GM12878 (cell line): ENCODE measurements at regions not wholly inside any gene's neighbourhood (a gene's known extent, or its start where the extent isn't known, plus 50 kb on each side); places are given as distances from the start of the nearest gene placed in this dataset.

ENCODE experiments used
- ATAC-seq: fragments of 200-7000 bp; cut with Tn5 transposase; 3 replicates; pipeline ENCODE4 v1.9.1; 2020; ENCODE audit warnings: mild to moderate bottlenecking, moderate library complexity
- BruUV-seq: library from RNA; stranded (reverse); fragments of 400-500 nt; replicated peaks from 2 replicates; lab custom pipeline; 2021; lab: Mats Ljungman, UMichigan
- CTCF ChIA-PET: fragments of 300-600 bp; sonication (Branson Sonifier 250); formaldehyde crosslinking; extraction: SDS; loops from one replicate; lab custom pipeline; 2021; ENCODE audit warnings: inconsistent platforms; lab: Yijun Ruan, JAX
- POLR2A ChIA-PET: fragments of 350-600 bp; formaldehyde crosslinking; extraction: SDS; loops from one replicate; lab custom pipeline; 2021; ENCODE audit warnings: inconsistent platforms; lab: Charles Lee
- RAD21 ChIA-PET: fragments of 300-600 bp; sonication (Branson Sonifier 250); formaldehyde crosslinking; loops from one replicate; lab custom pipeline; 2023; ENCODE audit warnings: antibody characterized with exemption; ENCODE audit not compliant: unreplicated experiment; lab: Charles Lee
- SMC1A ChIA-PET: fragments of 300-600 bp; sonication (Branson Sonifier 250); formaldehyde crosslinking; loops from one replicate; lab custom pipeline; 2023; ENCODE audit not compliant: unreplicated experiment, uncharacterized antibody; lab: Charles Lee
- DNase-seq: peaks from one replicate; pipeline ENCODE4 v3.0.0-alpha.2; 2011; ENCODE audit warnings: low read depth, low spot score
- FAIRE-seq: peaks from 3 replicates; lab custom pipeline; 2011; peaks lifted over from hg19 to GRCh38; lab: Jason Lieb, UNC
- H2AFZ ChIP-seq: 2 replicates; pipeline ENCODE4 v1.6.0; 2011; ENCODE audit warnings: low read depth, low read length, control low read depth; ENCODE audit not compliant: control insufficient read depth
- H3K27ac ChIP-seq: 2 replicates; pipeline ENCODE4 v1.5.1; 2011; ENCODE audit warnings: control low read depth; ENCODE audit not compliant: control insufficient read depth, insufficient read depth
- H3K27me3 ChIP-seq, 2 experiments: replicated peaks in 1 of 2; 2 replicates each; pipeline versions ENCODE4 v1.6.0 to v1.6.1; 2011; ENCODE audit warnings: low read length in 1 of 2; ENCODE audit not compliant: control insufficient read depth in 2 of 2, insufficient read depth in 2 of 2
- H3K36me3 ChIP-seq, 2 experiments: 2 replicates each; pipeline ENCODE4 v1.5.1; 2011; ENCODE audit warnings: low read length in 1 of 2; ENCODE audit not compliant: control insufficient read depth in 2 of 2, insufficient read depth in 2 of 2
- H3K4me1 ChIP-seq: 2 replicates; pipeline ENCODE4 v1.6.1; 2011; ENCODE audit warnings: mild to moderate bottlenecking, low read length, moderate library complexity, mixed read lengths; ENCODE audit not compliant: control insufficient read depth, insufficient read depth
- H3K4me2 ChIP-seq: 2 replicates; pipeline ENCODE4 v1.6.0; 2011; ENCODE audit warnings: control low read depth; ENCODE audit not compliant: control insufficient read depth, insufficient read depth
- H3K4me3 ChIP-seq: fragments of 200-600 bp; sonication (generic); 2 replicates; pipeline ENCODE4 v1.5.1; 2016
- H3K79me2 ChIP-seq: 2 replicates; pipeline ENCODE4 v1.6.0; 2011; ENCODE audit warnings: low read length; ENCODE audit not compliant: control insufficient read depth, insufficient read depth
- H3K9ac ChIP-seq: 2 replicates; pipeline ENCODE4 v1.8.0; 2011; ENCODE audit warnings: low read length, control low read depth, mixed read lengths; ENCODE audit not compliant: control insufficient read depth, insufficient read depth
- H3K9me3 ChIP-seq: replicated peaks from 3 replicates; pipeline ENCODE4 v1.5.1; 2011; ENCODE audit warnings: mild to moderate bottlenecking, low read length; ENCODE audit not compliant: control insufficient read depth, insufficient read depth
- H4K20me1 ChIP-seq: 2 replicates; pipeline ENCODE4 v1.6.0; 2011; ENCODE audit not compliant: control insufficient read depth, insufficient read depth
- ATF2 ChIP-seq: IDR thresholded peaks from 2 replicates; pipeline ENCODE4 v1.6.1; 2012; ENCODE audit warnings: low read length, inconsistent platforms
- CBX3 ChIP-seq: fragments of 200-600 bp; sonication (generic); IDR thresholded peaks from 2 replicates; pipeline ENCODE4 v1.6.1; 2016; ENCODE audit warnings: low read depth, borderline replicate concordance
- CHD2 ChIP-seq: IDR thresholded peaks from 2 replicates; pipeline ENCODE4 v1.6.1; 2011; ENCODE audit warnings: low read depth, low read length, improper control_type of control experiment, borderline replicate concordance
- FOXK2 ChIP-seq: fragments of 450-650 bp; IDR thresholded peaks from 2 replicates; pipeline ENCODE4 v1.6.1; 2017; ENCODE audit warnings: mild to moderate bottlenecking, moderate library complexity
- FOXM1 ChIP-seq: IDR thresholded peaks from 2 replicates; pipeline ENCODE4 v1.6.1; 2012; ENCODE audit warnings: low read depth, mild to moderate bottlenecking, inconsistent platforms, low read length, moderate library complexity
- IRF5 ChIP-seq: fragments of 450-650 bp; IDR thresholded peaks from 2 replicates; pipeline ENCODE4 v1.6.1; 2017; ENCODE audit warnings: borderline replicate concordance
- KLF5 ChIP-seq: fragments of 450-650 bp; IDR thresholded peaks from 2 replicates; pipeline ENCODE4 v1.6.1; 2014; ENCODE audit warnings: mild to moderate bottlenecking; ENCODE audit not compliant: partially characterized antibody
- PRDM15 ChIP-seq: fragments of 450-650 bp; formaldehyde crosslinking; IDR thresholded peaks from 2 replicates; pipeline ENCODE4 v1.4.0; 2020; ENCODE audit warnings: mild to moderate bottlenecking, moderate library complexity
- REST ChIP-seq: IDR thresholded peaks from 2 replicates; pipeline ENCODE4 v1.6.1; 2012; ENCODE audit warnings: mild to moderate bottlenecking, low read depth, low read length
- TARDBP ChIP-seq: IDR thresholded peaks from 2 replicates; pipeline ENCODE4 v1.6.1; 2016; ENCODE audit warnings: borderline replicate concordance
- WGBS: methylation state at CpG from one replicate; pipeline ENCODE4 v1.1.6; 2016; ENCODE audit warnings: low lambda C conversion rate; ENCODE audit not compliant: insufficient replicate concordance, insufficient coverage; ENCODE audit errors: missing lambda C conversion rate; 5-methylcytosine and 5-hydroxymethylcytosine counted together
- in situ Hi-C: fragments of 300-500 bp; cut with MboI; formaldehyde crosslinking; loops from 9 replicates; pipeline ENCODE4 v1.14.3; 2018; ENCODE audit warnings: mixed read lengths
- intact Hi-C: fragments of 100-400 bp; cut with micrococcal nuclease; formaldehyde crosslinking; loops from one replicate; pipeline ENCODE4 v1.14.2; 2022; ENCODE audit not compliant: unreplicated experiment

GRCh38 chr11:8789864-8790263 lies 107.3 kb downstream of the RPL27A start:
- Histone ChIP-seq H3K4me1 (no peaks in the 10 kb centered on the region), H3K4me2 (no peak overlapping the region), H3K9me3 (no peaks in the 10 kb centered on the region), H3K4me3 (no peak overlapping the region), H3K27ac (no peak overlapping the region), H2AFZ (no peak overlapping the region), H3K36me3 (no peaks in the 10 kb centered on the region), H3K27me3 (no peaks in the 10 kb centered on the region), H4K20me1 (no peaks in the 10 kb centered on the region), H3K9ac (no peak overlapping the region), H3K79me2 (no peaks in the 10 kb centered on the region)
- BruUV-seq = no TSS peak
- ATAC-seq = peak; percentile 21; the same call in 1 of the 3 replicates
- ChIA-PET SMC1A (interaction anchor here (1.2 to 1.6 kb wide), 2 partner anchors 11 to 76 kb away, joined by 3 to 4 read pairs; no protein-coding TSS in a partner anchor), CTCF (interaction anchor here (1.0 to 1.8 kb wide), 3 partner anchors 12 to 25 kb away, joined by 3 to 6 read pairs (median 4); no protein-coding TSS in a partner anchor), RAD21 (no interaction called here), POLR2A (interaction anchor here (1.8 kb wide), 1 partner anchor 11 kb away, joined by 5 read pairs; no protein-coding TSS in a partner anchor)
- in situ Hi-C loops = no loop called here
- intact Hi-C loops = no loop called here
- DNase-seq = no peak
- no peak for FAIRE-seq
- WGBS = 25% methylated on average over 2 of the region's 2 CpGs
- no peak for TF ChIP-seq REST
- no peak for TF ChIP-seq PRDM15 (CRISPR knock-in tag)
- no peak for TF ChIP-seq ATF2
- TF ChIP-seq TARDBP = no peak
- TF ChIP-seq CHD2 = no peak
- TF ChIP-seq FOXM1 = no peak
- no peak for TF ChIP-seq IRF5
- no peak for TF ChIP-seq CBX3
- TF ChIP-seq FOXK2 = no peak
- no peak for TF ChIP-seq KLF5
